Keratinocyte (primary cell): ENCODE measurements at regions not wholly inside any gene's neighbourhood (a gene's known extent, or its start where the extent isn't known, plus 50 kb on each side); places are given as distances from the start of the nearest gene placed in this dataset.

Experiments used
- DNase-seq: peaks from one replicate; pipeline ENCODE4 v3.0.0-alpha.2; 2011; ENCODE audit warnings: low read depth, missing footprints, low spot score
- FAIRE-seq: peaks from 2 replicates; lab custom pipeline; 2011; peaks lifted over from hg19 to GRCh38; lab: Jason Lieb, UNC
- H2AFZ ChIP-seq: 2 replicates; pipeline ENCODE4 v1.6.0; 2012; ENCODE audit warnings: low read length, control low read depth, inconsistent platforms; ENCODE audit not compliant: control insufficient read depth
- H3K27ac ChIP-seq: 2 replicates; pipeline ENCODE4 v1.5.1; 2011; ENCODE audit warnings: low read length; ENCODE audit not compliant: control insufficient read depth, insufficient read depth
- H3K27me3 ChIP-seq: 3 replicates; pipeline ENCODE4 v1.6.0; 2011; ENCODE audit warnings: low read length; ENCODE audit not compliant: control insufficient read depth, insufficient read depth; ENCODE audit errors: extremely low read depth
- H3K36me3 ChIP-seq, 2 experiments: 2 replicates in 1 of 2; 3 replicates in 1 of 2; pipeline ENCODE4 v1.5.1; 2011; ENCODE audit warnings: low read length in 2 of 2, mild to moderate bottlenecking in 1 of 2; ENCODE audit not compliant: control insufficient read depth in 2 of 2, insufficient read depth in 2 of 2; ENCODE audit errors: extremely low read depth in 1 of 2
- H3K4me1 ChIP-seq: 3 replicates; pipeline ENCODE4 v1.5.1; 2011; ENCODE audit warnings: low read length; ENCODE audit not compliant: control insufficient read depth, insufficient read depth; ENCODE audit errors: extremely low read depth
- H3K4me2 ChIP-seq: 3 replicates; pipeline ENCODE4 v1.6.0; 2011; ENCODE audit warnings: low read depth, low read length; ENCODE audit not compliant: control insufficient read depth, insufficient read depth; ENCODE audit errors: extremely low read depth
- H3K4me3 ChIP-seq, 3 experiments: fragments of 200-600 bp in 1 of 3; sonication (generic) in 1 of 3; 2 replicates in 2 of 3; 3 replicates in 1 of 3; pipeline ENCODE4 v1.5.1; 2011 to 2016; ENCODE audit warnings: low read length in 3 of 3, mild to moderate bottlenecking in 3 of 3, control low read depth in 2 of 3, inconsistent platforms in 1 of 3, low read depth in 1 of 3, mixed read lengths in 1 of 3, mixed run types in 1 of 3, moderate library complexity in 1 of 3; ENCODE audit not compliant: control insufficient read depth in 2 of 3, insufficient read depth in 2 of 3; ENCODE audit errors: extremely low read depth in 1 of 3
- H3K79me2 ChIP-seq: 2 replicates; pipeline ENCODE4 v1.6.0; 2012; ENCODE audit warnings: low read length; ENCODE audit not compliant: control insufficient read depth, insufficient read depth
- H3K9ac ChIP-seq: 3 replicates; pipeline ENCODE4 v1.6.0; 2011; ENCODE audit warnings: low read length; ENCODE audit not compliant: control insufficient read depth, insufficient read depth; ENCODE audit errors: extremely low read depth
- H3K9me1 ChIP-seq: 3 replicates; pipeline ENCODE4 v1.6.0; 2011; ENCODE audit warnings: low read length; ENCODE audit not compliant: control insufficient read depth, insufficient read depth; ENCODE audit errors: extremely low read depth
- H3K9me3 ChIP-seq: 2 replicates; pipeline ENCODE4 v1.5.1; 2012; ENCODE audit warnings: low read depth, low read length; ENCODE audit not compliant: control insufficient read depth
- H4K20me1 ChIP-seq: 3 replicates; pipeline ENCODE4 v1.6.0; 2011; ENCODE audit warnings: low read length; ENCODE audit not compliant: control insufficient read depth, insufficient read depth; ENCODE audit errors: extremely low read depth
- CTCF ChIP-seq, 3 experiments: IDR thresholded peaks in 1 of 3; conservative IDR thresholded peaks in 1 of 3; optimal IDR thresholded peaks in 1 of 3; 2 replicates in 2 of 3; 3 replicates in 1 of 3; pipeline versions ENCODE3 to v1.5.1; 2011; ENCODE audit warnings: low read length in 3 of 3, mild to moderate bottlenecking in 3 of 3, moderate library complexity in 2 of 3, control low read depth in 1 of 3, inconsistent platforms in 1 of 3; ENCODE audit not compliant: insufficient read depth in 2 of 3; ENCODE audit errors: extremely low read depth in 1 of 3
- EZH2 ChIP-seq: IDR thresholded peaks from one replicate; pipeline ENCODE4 v1.6.1; 2012; ENCODE audit warnings: inconsistent platforms, mild to moderate bottlenecking, low read length, moderate library complexity
- dilution Hi-C: fragments of 300-500 bp; cut with MboI; formaldehyde crosslinking; loops from one replicate; pipeline ENCODE4 v1.7.0; 2020; ENCODE audit warnings: low sequenced_read_pairs; ENCODE audit not compliant: extremely low pct_ligation_motif_present

- Histone ChIP-seq H3K9me3 (no peaks in the 10 kb centered on the region), H3K27me3 (no peaks in the 10 kb centered on the region), H3K9me1 (no peaks in the 10 kb centered on the region), H3K4me3 (no peak overlapping the region), H3K4me2 (no peak overlapping the region), H3K27ac (no peak overlapping the region), H3K4me1 (peaks cover 20% of the 10 kb centered on the region), H3K79me2 (no peaks in the 10 kb centered on the region), H4K20me1 (no peaks in the 10 kb centered on the region), H3K9ac (no peak overlapping the region), H2AFZ (no peak overlapping the region), H3K36me3 (no peaks in the 10 kb centered on the region)
- DNase-seq: no peak
- no peak for FAIRE-seq
- TF ChIP-seq EZH2 (no peak), CTCF (optimal IDR thresholded peaks at IDR 0.05 in 1 of 3, IDR thresholded peaks at IDR 0.05 in 1 of 3, conservative IDR thresholded peaks at IDR 0.05 in 1 of 3; ENCODE audit: extremely low read depth in 1 of 3, insufficient read depth in 2 of 3, low read length in 3 of 3) (no peak)
- dilution Hi-C loops: no loop called here
Observed at GRCh38 chr15:31447931-31448634, 121.4 kb downstream of the KLF13 start.

- Histone ChIP-seq H3K9me3 (no peaks in the 10 kb centered on the region), H3K4me2 (no peak overlapping the region), H3K79me2 (no peaks in the 10 kb centered on the region), H3K27ac (no peak overlapping the region), H4K20me1 (no peaks in the 10 kb centered on the region), H3K4me1 (peaks cover 16% of the 10 kb centered on the region), H3K36me3 (no peaks in the 10 kb centered on the region), H2AFZ (no peak overlapping the region), H3K27me3 (no peaks in the 10 kb centered on the region), H3K4me3 (no peak overlapping the region), H3K9me1 (no peaks in the 10 kb centered on the region), H3K9ac (no peak overlapping the region)
- TF ChIP-seq EZH2 (no peak), CTCF (optimal IDR thresholded peaks at IDR 0.05 in 1 of 3, IDR thresholded peaks at IDR 0.05 in 1 of 3, conservative IDR thresholded peaks at IDR 0.05 in 1 of 3; ENCODE audit: extremely low read depth in 1 of 3, insufficient read depth in 2 of 3, low read length in 3 of 3) (no peak)
- DNase-seq (no peak), FAIRE-seq (no peak)
- dilution Hi-C loops: no loop called here
Observed at GRCh38 chr15:31448635-31448979, 122.0 kb downstream of the KLF13 start.
